Nephron progenitor cell (in vitro differentiated cells): ENCODE measurements at regions not wholly inside any gene's neighbourhood (a gene's known extent, or its start where the extent isn't known, plus 50 kb on each side); places are given as distances from the start of the nearest gene placed in this dataset.
A peak's percentile ranks its signal among the peaks of the same experiment; 100 is the strongest.

ENCODE experiments used
- DNase-seq: peaks from one replicate; pipeline ENCODE4 v3.0.0; 2021
- H3K27ac Mint-ChIP-seq: 2 replicates; pipeline ENCODE4 v1.8.0; 2021; ENCODE audit warnings: mild to moderate bottlenecking, moderate library complexity, mixed read lengths
- H3K27me3 Mint-ChIP-seq: 2 replicates; pipeline ENCODE4 v1.8.0; 2021; ENCODE audit warnings: mild to moderate bottlenecking, low read depth, mixed read lengths; ENCODE audit not compliant: poor library complexity
- H3K36me3 Mint-ChIP-seq: 2 replicates; pipeline ENCODE4 v1.8.0; 2021; ENCODE audit warnings: low read depth, mixed read lengths
- H3K4me1 Mint-ChIP-seq: 2 replicates; pipeline ENCODE4 v1.8.0; 2021; ENCODE audit warnings: mixed read lengths
- H3K4me3 Mint-ChIP-seq: 2 replicates; pipeline ENCODE4 v1.8.0; 2021; ENCODE audit warnings: mild to moderate bottlenecking, moderate library complexity, mixed read lengths
- H3K9me3 Mint-ChIP-seq: 2 replicates; pipeline ENCODE4 v1.8.0; 2021; ENCODE audit warnings: mild to moderate bottlenecking, moderate library complexity, mixed read lengths
- CTCF ChIP-seq: fragments of 200-600 bp; sonication (generic); IDR thresholded peaks from 2 replicates; pipeline ENCODE4 v1.5.0; 2021; ENCODE audit warnings: antibody characterized with exemption

GRCh38 chr18:7456376-7456775 is 110.7 kb upstream of the PTPRM start:
- H3K9me3 Mint-ChIP-seq, result no peaks in the 10 kb centered on the region
- DNase-seq, result no peak
- peaks cover 3% of the 10 kb centered on the region for H3K27me3 Mint-ChIP-seq
- no peak overlapping the region for H3K27ac Mint-ChIP-seq
- H3K36me3 Mint-ChIP-seq, result no peaks in the 10 kb centered on the region
- peaks cover 70% of the 10 kb centered on the region for H3K4me1 Mint-ChIP-seq
- H3K4me3 Mint-ChIP-seq, result no peak overlapping the region
- TF ChIP-seq CTCF, result no peak

- Mint-ChIP-seq H3K27ac (peak overlapping the region; percentile 95), H3K4me1 (peaks cover 70% of the 10 kb centered on the region), H3K27me3 (peaks cover 3% of the 10 kb centered on the region), H3K4me3 (no peak overlapping the region), H3K9me3 (no peaks in the 10 kb centered on the region), H3K36me3 (no peaks in the 10 kb centered on the region)
- DNase-seq, result no peak
- TF ChIP-seq CTCF, result no peak
Observed at GRCh38 chr18:7457262-7457661, 109.9 kb upstream of the PTPRM start.

- DNase-seq, result no peak
- Mint-ChIP-seq H3K36me3 (no peaks in the 10 kb centered on the region), H3K27ac (peak overlapping the region; percentile 77), H3K4me3 (no peak overlapping the region), H3K4me1 (peaks cover 69% of the 10 kb centered on the region), H3K9me3 (no peaks in the 10 kb centered on the region), H3K27me3 (peaks cover 3% of the 10 kb centered on the region)
- no peak for TF ChIP-seq CTCF
Observed at GRCh38 chr18:7458884-7459283, 108.2 kb upstream of the PTPRM start.

DNA sequence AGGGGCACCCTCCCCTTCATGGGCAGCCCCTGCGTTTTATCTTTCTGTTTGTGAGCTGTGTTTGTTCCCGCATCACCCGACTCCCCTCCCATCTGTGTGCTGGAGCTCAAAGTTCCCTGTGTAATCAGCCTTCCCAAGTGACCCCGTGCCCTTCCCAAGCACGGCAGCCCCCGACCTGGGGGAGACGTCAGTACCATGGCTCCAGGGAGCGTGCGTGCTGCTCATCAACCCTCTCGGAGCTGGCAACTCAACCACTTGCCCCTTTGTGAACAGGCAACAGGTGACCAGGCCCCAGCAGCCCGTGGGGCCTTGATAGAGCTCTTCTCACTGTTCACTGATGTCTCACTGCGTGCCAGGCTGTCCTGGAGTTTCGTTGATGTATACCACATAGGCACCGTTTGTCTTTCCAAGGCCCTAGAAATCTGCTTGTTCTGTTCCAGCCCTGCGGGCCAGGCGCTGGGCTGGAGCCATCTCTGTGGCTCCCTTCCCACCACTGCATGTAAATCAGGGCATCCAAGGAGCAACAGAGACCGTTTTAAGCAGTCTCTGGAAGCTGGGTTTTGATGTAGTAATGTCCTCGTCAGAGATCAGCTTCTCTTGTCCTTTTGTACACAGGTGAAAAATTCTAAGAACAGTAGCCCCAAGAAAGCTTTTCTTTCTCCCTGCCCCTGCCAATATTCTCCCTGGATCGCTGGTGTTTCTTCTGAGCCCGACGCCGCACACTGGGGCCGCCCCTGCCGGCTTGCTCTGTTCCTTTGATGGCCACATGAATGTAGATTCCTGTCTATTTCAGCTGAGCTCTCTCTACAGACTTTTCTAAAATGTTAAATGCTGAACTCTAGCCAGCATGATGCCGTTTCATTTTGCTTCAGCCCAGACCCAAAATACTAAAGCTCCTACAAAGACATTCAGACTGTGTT is 107.0 kb upstream of the PTPRM start:
- peaks cover 72% of the 10 kb centered on the region for H3K4me1 Mint-ChIP-seq
- no peaks in the 10 kb centered on the region for H3K36me3 Mint-ChIP-seq
- H3K9me3 Mint-ChIP-seq, result no peaks in the 10 kb centered on the region
- DNase-seq, result peak; percentile 39
- peak overlapping the region; percentile 80 for H3K27ac Mint-ChIP-seq
- TF ChIP-seq CTCF, result no peak
- peak overlapping the region; percentile 42 for H3K4me3 Mint-ChIP-seq
- H3K27me3 Mint-ChIP-seq, result peaks cover 3% of the 10 kb centered on the region

- Mint-ChIP-seq H3K4me3 (no peak overlapping the region), H3K36me3 (no peaks in the 10 kb centered on the region), H3K27ac (no peak overlapping the region), H3K9me3 (no peaks in the 10 kb centered on the region), H3K4me1 (peaks cover 72% of the 10 kb centered on the region), H3K27me3 (peaks cover 7% of the 10 kb centered on the region)
- no peak for DNase-seq
- no peak for TF ChIP-seq CTCF
Observed at GRCh38 chr18:7464245-7464966, 102.7 kb upstream of the PTPRM start.
